GM23248 (cell line): ENCODE measurements at regions not wholly inside any gene's neighbourhood (a gene's known extent, or its start where the extent isn't known, plus 50 kb on each side); places are given as distances from the start of the nearest gene placed in this dataset.

Experiments
- DNase-seq: peaks from one replicate; pipeline ENCODE4 v3.0.0-alpha.2; 2015
- H2AFZ ChIP-seq: fragments of 200-600 bp; sonication (generic); 2 replicates; pipeline ENCODE4 v1.6.1; 2016; ENCODE audit warnings: antibody characterized with exemption
- H3F3A ChIP-seq: fragments of 200-600 bp; sonication (generic); 2 replicates; pipeline ENCODE4 v1.6.1; 2016; ENCODE audit warnings: mild to moderate bottlenecking, antibody characterized with exemption, mixed run types; ENCODE audit not compliant: insufficient read depth
- H3K27ac ChIP-seq: fragments of 200-600 bp; sonication (generic); 2 replicates; pipeline ENCODE4 v1.5.1; 2016; ENCODE audit warnings: mild to moderate bottlenecking
- H3K27me3 ChIP-seq: fragments of 200-600 bp; sonication (generic); replicated peaks from 2 replicates; pipeline ENCODE4 v1.6.1; 2016; ENCODE audit warnings: mild to moderate bottlenecking; ENCODE audit not compliant: insufficient read depth
- H3K36me3 ChIP-seq: fragments of 200-600 bp; sonication (generic); 2 replicates; pipeline ENCODE4 v1.6.1; 2016; ENCODE audit warnings: low read depth, mild to moderate bottlenecking
- H3K4me1 ChIP-seq: fragments of 200-600 bp; sonication (generic); 2 replicates; pipeline ENCODE4 v1.6.1; 2016; ENCODE audit warnings: mild to moderate bottlenecking; ENCODE audit not compliant: insufficient read depth
- H3K4me2 ChIP-seq: fragments of 200-600 bp; sonication (generic); one replicate; pipeline ENCODE4 v1.6.1; 2016; ENCODE audit warnings: mild to moderate bottlenecking; ENCODE audit not compliant: unreplicated experiment
- H3K4me3 ChIP-seq: fragments of 200-600 bp; sonication (generic); 2 replicates; pipeline ENCODE4 v1.5.1; 2016; ENCODE audit warnings: mild to moderate bottlenecking
- H3K79me2 ChIP-seq: fragments of 200-600 bp; sonication (generic); 2 replicates; pipeline ENCODE4 v1.6.1; 2016; ENCODE audit warnings: mild to moderate bottlenecking; ENCODE audit not compliant: insufficient read depth
- H3K9ac ChIP-seq: fragments of 200-600 bp; sonication (generic); 2 replicates; pipeline ENCODE4 v1.6.1; 2016; ENCODE audit warnings: mild to moderate bottlenecking
- H3K9me2 ChIP-seq: fragments of 200-600 bp; sonication (generic); 2 replicates; pipeline ENCODE4 v1.6.1; 2016; ENCODE audit warnings: mixed run types, mild to moderate bottlenecking, moderate library complexity; ENCODE audit not compliant: insufficient read depth
- H3K9me3 ChIP-seq: fragments of 200-600 bp; sonication (generic); one replicate; pipeline ENCODE4 v1.6.1; 2017; ENCODE audit warnings: low read depth
- H4K20me1 ChIP-seq: fragments of 200-600 bp; sonication (generic); 2 replicates; pipeline ENCODE4 v1.6.0; 2016; ENCODE audit not compliant: insufficient read depth
- EZH2 ChIP-seq: fragments of 200-600 bp; sonication (generic); IDR thresholded peaks from 2 replicates; pipeline ENCODE4 v1.6.1; 2018; ENCODE audit warnings: antibody characterized with exemption, mild to moderate bottlenecking; ENCODE audit not compliant: insufficient read depth, poor library complexity, severe bottlenecking
- EZH2phosphoT487 ChIP-seq: fragments of 200-600 bp; sonication (generic); IDR thresholded peaks from 2 replicates; pipeline ENCODE4 v1.6.1; 2018; ENCODE audit warnings: antibody characterized with exemption, moderate library complexity, mild to moderate bottlenecking, low read depth; ENCODE audit not compliant: insufficient read depth
- WGBS, 2 experiments: methylation state at CpG; one replicate each; pipeline ENCODE4 v1.1.6; 2015 to 2017; ENCODE audit warnings: low lambda C conversion rate in 2 of 2, low coverage in 1 of 2; ENCODE audit errors: missing lambda C conversion rate in 2 of 2; 5-methylcytosine and 5-hydroxymethylcytosine counted together
- in situ Hi-C: fragments of 300-500 bp; cut with MboI; formaldehyde crosslinking; loops from 2 replicates; pipeline ENCODE4 v1.15.0; 2020

DNA sequence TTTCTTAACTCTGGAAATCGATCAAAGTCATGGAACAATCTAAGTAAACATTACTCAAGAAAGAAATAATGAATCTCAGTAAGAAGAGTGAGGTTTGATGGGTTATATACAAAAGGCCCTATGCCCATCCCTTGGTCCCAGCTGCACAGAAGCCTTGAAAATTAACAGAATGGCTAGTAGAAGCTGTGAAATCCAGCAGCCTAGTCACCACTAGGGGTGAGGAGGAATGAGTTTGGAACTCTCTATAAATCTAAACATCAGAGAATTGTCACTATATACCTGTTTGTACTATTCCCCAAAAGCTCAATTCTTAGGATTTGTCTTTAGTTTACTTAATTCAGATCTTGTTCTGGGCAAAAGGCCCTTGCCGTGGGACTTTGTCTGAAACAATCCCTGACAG is 313.9 kb upstream of the GRID2 start:
- no peaks in the 10 kb centered on the region for H3K36me3 ChIP-seq
- in situ Hi-C loops, result no loop called here
- H3K27ac ChIP-seq, result no peak overlapping the region
- H3K27me3 ChIP-seq, result no peaks in the 10 kb centered on the region
- no peak overlapping the region for H2AFZ ChIP-seq
- H4K20me1 ChIP-seq, result no peaks in the 10 kb centered on the region
- H3K4me3 ChIP-seq, result no peak overlapping the region
- no peaks in the 10 kb centered on the region for H3F3A ChIP-seq
- H3K4me2 ChIP-seq, result no peak overlapping the region
- H3K79me2 ChIP-seq, result no peaks in the 10 kb centered on the region
- 3 to 10% methylated on average over 2 of the region's 2 CpGs for WGBS, 2 experiments
- no peaks in the 10 kb centered on the region for H3K9me3 ChIP-seq
- no peak for DNase-seq
- H3K9me2 ChIP-seq, result no peaks in the 10 kb centered on the region
- H3K9ac ChIP-seq, result no peak overlapping the region
- TF ChIP-seq EZH2phosphoT487, result no peak
- no peak for TF ChIP-seq EZH2
- H3K4me1 ChIP-seq, result no peaks in the 10 kb centered on the region

DNA sequence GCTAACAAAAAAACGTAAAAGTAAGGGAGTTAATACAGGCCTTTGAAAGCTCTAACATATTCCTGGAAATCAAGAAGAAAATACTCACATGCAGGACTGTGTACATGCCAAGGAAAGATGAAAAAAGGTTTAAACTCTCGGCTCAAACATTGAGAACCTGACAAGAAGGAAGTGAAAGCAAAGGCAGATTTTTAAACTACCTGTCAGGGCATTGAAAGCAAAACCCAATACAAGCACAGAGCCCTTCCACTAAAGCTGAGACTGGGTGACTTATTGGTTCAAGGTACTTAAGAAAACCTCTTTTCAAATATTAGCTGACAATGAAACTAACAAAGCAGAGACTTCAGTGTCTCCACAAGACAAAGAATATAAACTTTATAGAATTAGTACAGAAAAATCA is 313.0 kb upstream of the GRID2 start:
- Histone ChIP-seq H2AFZ (no peak overlapping the region), H3K27ac (no peak overlapping the region), H3K4me1 (no peaks in the 10 kb centered on the region), H3K4me2 (no peak overlapping the region), H3K9ac (no peak overlapping the region), H3F3A (no peaks in the 10 kb centered on the region), H4K20me1 (no peaks in the 10 kb centered on the region), H3K79me2 (no peaks in the 10 kb centered on the region), H3K36me3 (no peaks in the 10 kb centered on the region), H3K9me3 (no peaks in the 10 kb centered on the region), H3K9me2 (no peaks in the 10 kb centered on the region), H3K4me3 (no peak overlapping the region), H3K27me3 (no peaks in the 10 kb centered on the region)
- no peak for TF ChIP-seq EZH2
- no peak for TF ChIP-seq EZH2phosphoT487
- in situ Hi-C loops, result no loop called here
- no peak for DNase-seq
- WGBS, 2 experiments, result 4 to 15% methylated on average over 2 of the region's 2 CpGs

DNA sequence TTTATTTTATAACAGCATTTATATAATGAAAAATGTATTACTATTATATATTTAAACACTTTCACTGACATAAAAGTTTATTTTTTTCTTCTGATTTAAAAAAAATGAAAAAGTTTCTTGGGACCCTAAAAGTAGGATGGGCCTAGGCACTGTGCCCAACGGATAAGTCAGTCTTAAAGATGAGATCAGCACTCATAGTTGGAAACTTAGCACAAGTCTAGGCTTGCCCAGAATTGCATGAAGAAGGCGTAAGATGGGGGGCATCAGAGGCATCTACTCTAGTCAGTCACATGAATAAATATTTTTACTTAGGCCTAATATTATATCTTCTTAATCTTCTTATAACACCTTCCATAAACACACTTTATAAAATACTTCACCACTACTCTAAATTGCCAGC is 306.7 kb upstream of the GRID2 start:
- H3K9me2 ChIP-seq, result no peaks in the 10 kb centered on the region
- in situ Hi-C loops, result no loop called here
- TF ChIP-seq EZH2phosphoT487 (no peak), EZH2 (no peak)
- H3K79me2 ChIP-seq, result no peaks in the 10 kb centered on the region
- no peak overlapping the region for H2AFZ ChIP-seq
- H3K4me2 ChIP-seq, result no peak overlapping the region
- no peaks in the 10 kb centered on the region for H3K9me3 ChIP-seq
- no peaks in the 10 kb centered on the region for H4K20me1 ChIP-seq
- no peaks in the 10 kb centered on the region for H3K27me3 ChIP-seq
- no peak overlapping the region for H3K9ac ChIP-seq
- WGBS, 2 experiments, result 19 to 28% methylated on average over 2 of the region's 2 CpGs
- no peak for DNase-seq
- no peaks in the 10 kb centered on the region for H3F3A ChIP-seq
- H3K4me3 ChIP-seq, result no peak overlapping the region
- no peaks in the 10 kb centered on the region for H3K36me3 ChIP-seq
- H3K27ac ChIP-seq, result no peak overlapping the region
- H3K4me1 ChIP-seq, result no peaks in the 10 kb centered on the region

DNA sequence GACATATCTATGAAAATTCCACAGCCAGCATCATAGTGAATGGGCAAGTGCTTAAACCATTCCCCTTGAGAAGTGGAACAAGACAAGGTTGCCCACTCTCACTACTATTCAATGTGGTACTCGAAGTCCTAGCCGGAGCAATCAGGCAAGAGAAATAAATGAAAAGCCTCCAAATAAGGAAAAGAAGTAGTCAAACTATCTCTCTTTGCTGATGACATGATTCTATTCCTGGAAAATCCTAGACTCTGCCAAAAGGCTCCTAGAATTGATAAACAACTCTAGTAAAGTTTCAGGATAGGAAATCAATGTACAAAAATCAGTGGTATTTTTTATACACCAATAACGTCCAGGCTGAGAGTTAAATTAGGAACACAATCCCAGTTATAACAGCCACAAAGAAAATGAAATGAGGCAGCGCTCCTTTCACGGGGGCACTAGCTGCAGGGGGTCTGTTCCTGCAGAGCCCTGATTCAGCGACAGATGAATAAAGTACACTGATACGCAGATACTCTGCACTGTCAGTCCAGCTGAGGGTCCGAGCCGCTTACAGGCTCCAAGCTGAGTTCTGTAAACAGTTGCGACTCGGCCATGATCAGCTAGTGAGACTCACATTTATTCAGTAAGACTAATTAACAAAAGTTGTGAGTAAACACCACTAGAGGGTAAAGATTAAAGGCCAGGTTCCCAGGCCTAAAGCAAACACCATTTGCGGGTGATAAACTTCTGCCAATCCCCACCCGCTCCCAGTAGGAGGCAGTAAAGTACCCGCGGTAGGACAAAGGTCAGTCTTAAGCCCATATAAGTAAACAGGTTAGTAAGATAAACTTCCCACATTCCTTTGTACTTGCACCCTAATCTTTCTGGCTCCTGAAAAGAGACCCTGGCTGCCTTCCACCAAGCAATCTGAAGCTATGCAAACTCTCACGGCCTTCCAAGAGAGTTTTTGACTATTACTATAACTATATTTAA is 290.6 kb upstream of the GRID2 start:
- Histone ChIP-seq H3K36me3 (no peaks in the 10 kb centered on the region), H3K4me3 (no peak overlapping the region), H3K27ac (no peak overlapping the region), H3F3A (no peaks in the 10 kb centered on the region), H3K9me3 (no peaks in the 10 kb centered on the region), H3K79me2 (no peaks in the 10 kb centered on the region), H3K9ac (no peak overlapping the region), H2AFZ (no peak overlapping the region), H3K4me2 (no peak overlapping the region), H3K9me2 (no peaks in the 10 kb centered on the region), H3K27me3 (no peaks in the 10 kb centered on the region), H4K20me1 (no peaks in the 10 kb centered on the region), H3K4me1 (no peaks in the 10 kb centered on the region)
- no peak for DNase-seq
- 19 to 20% methylated on average over 16 of the region's 16 CpGs for WGBS, 2 experiments
- in situ Hi-C loops, result no loop called here
- TF ChIP-seq EZH2phosphoT487 (no peak), EZH2 (no peak)
